ENCODE measurements at regions not wholly inside any gene's neighbourhood (a gene's known extent, or its start where the extent isn't known, plus 50 kb on each side); places are given as distances from the start of the nearest gene placed in this dataset.

DNA sequence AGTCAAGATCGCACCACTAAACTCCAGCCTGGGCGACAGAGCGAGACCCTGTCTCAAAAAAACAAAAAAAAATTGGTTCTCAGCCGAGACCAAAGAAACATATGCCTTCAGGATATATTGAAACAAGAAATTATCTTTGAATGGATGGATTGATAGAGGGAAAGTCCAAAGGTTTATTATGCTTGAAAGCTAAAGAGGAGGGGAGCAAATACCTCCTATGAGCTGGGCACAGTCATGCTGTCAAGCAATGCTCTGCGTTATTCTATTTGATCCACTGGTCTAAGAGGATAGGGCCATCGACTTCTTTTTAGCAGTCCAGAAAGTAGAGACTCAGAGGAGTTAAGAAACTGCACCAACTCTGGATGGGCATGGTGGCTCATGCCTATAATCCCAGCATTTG lies 85.9 kb upstream of the SLC34A2 start:
- 68 to 78% methylated on average over 6 of the region's 6 CpGs for WGBS, 2 experiments (ENCODE audit: low coverage in 1 of 2, low lambda C conversion rate in 2 of 2, missing lambda C conversion rate in 2 of 2)

DNA sequence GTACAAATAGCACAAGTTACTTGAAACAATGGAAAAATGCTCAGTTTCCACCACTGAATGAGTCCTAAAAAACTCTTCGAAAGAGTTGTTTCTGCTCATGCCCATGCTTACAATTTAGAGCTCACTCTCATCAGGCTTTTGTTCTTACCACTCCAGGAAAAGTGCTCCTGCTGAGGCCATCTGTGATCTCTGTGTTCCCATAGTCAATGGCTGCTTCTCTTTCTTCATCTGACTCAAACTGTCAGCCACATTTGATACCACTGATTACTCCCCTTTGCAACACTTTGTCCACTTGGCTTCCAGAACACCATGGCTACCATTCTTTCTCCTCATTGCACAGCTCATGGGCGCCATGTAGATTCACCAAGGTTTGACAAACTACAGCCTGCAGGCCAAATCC lies 80.0 kb upstream of the SLC34A2 start:
- Histone ChIP-seq H3K4me3 (no peak overlapping the region), H3F3A (ENCODE audit: insufficient read depth) (no peaks in the 10 kb centered on the region), H3K27me3 (replicated peaks; ENCODE audit: insufficient read depth) (no peaks in the 10 kb centered on the region), H3K4me1 (ENCODE audit: insufficient read depth) (no peaks in the 10 kb centered on the region), H3K9me3 (ENCODE audit: low read depth) (no peaks in the 10 kb centered on the region), H4K20me1 (ENCODE audit: insufficient read depth) (no peaks in the 10 kb centered on the region), H3K27ac (no peak overlapping the region), H3K4me2 (ENCODE audit: unreplicated experiment) (no peak overlapping the region), H2AFZ (no peak overlapping the region), H3K79me2 (ENCODE audit: insufficient read depth) (no peaks in the 10 kb centered on the region), H3K36me3 (ENCODE audit: low read depth) (no peaks in the 10 kb centered on the region), H3K9me2 (ENCODE audit: insufficient read depth) (no peaks in the 10 kb centered on the region), H3K9ac (no peak overlapping the region)
- 26 to 36% methylated on average over 2 of the region's 2 CpGs for WGBS, 2 experiments (ENCODE audit: low coverage in 1 of 2, low lambda C conversion rate in 2 of 2, missing lambda C conversion rate in 2 of 2)
- no peak for TF ChIP-seq EZH2phosphoT487 (IDR thresholded peaks at IDR 0.05; ENCODE audit: insufficient read depth, low read depth)
- no peak for TF ChIP-seq EZH2 (IDR thresholded peaks at IDR 0.05; ENCODE audit: insufficient read depth, poor library complexity, severe bottlenecking)
- in situ Hi-C loops (cut with MboI): no loop called here
- DNase-seq: no peak

More for the DNA sequence above, 85.9 kb upstream of the SLC34A2 start:
- no peaks in the 10 kb centered on the region for H3K4me1 ChIP-seq (ENCODE audit: insufficient read depth)
- no peaks in the 10 kb centered on the region for H4K20me1 ChIP-seq (ENCODE audit: insufficient read depth)
- no peaks in the 10 kb centered on the region for H3K9me3 ChIP-seq (ENCODE audit: low read depth)
- H3K27ac ChIP-seq: no peak overlapping the region
- H3K9ac ChIP-seq: no peak overlapping the region
- H2AFZ ChIP-seq: no peak overlapping the region
- no peaks in the 10 kb centered on the region for H3K79me2 ChIP-seq (ENCODE audit: insufficient read depth)
- in situ Hi-C loops (cut with MboI): no loop called here
- H3K4me2 ChIP-seq (ENCODE audit: unreplicated experiment): no peak overlapping the region
- TF ChIP-seq EZH2 (IDR thresholded peaks at IDR 0.05; ENCODE audit: insufficient read depth, poor library complexity, severe bottlenecking): no peak
- no peak for TF ChIP-seq EZH2phosphoT487 (IDR thresholded peaks at IDR 0.05; ENCODE audit: insufficient read depth, low read depth)
- DNase-seq: no peak
- no peaks in the 10 kb centered on the region for H3K9me2 ChIP-seq (ENCODE audit: insufficient read depth)
- H3K36me3 ChIP-seq (ENCODE audit: low read depth): no peaks in the 10 kb centered on the region
- no peak overlapping the region for H3K4me3 ChIP-seq
- no peaks in the 10 kb centered on the region for H3F3A ChIP-seq (ENCODE audit: insufficient read depth)
- H3K27me3 ChIP-seq (replicated peaks; ENCODE audit: insufficient read depth): no peaks in the 10 kb centered on the region

DNA sequence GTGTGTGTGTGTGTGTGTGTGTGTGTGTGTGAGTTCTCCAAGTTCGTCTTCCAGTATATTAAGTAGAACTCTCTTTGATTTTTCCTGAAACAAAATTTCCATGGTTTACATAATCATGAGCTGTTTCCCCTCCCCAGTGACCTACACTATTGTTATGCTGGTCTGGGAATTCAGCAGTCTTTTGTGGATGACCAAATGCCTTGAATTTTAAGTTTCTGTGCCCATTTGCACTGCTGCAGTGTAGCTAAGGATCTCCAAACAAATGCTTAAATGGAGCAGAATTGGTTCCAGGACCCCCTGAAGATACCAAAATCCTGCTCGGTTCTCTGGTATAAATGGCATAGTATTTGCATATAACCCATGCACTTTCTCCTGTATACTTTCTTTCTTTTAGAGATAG lies 77.2 kb upstream of the SLC34A2 start:
- H3K9ac ChIP-seq: no peak overlapping the region
- DNase-seq: no peak
- H3K36me3 ChIP-seq (ENCODE audit: low read depth): no peaks in the 10 kb centered on the region
- H3K27ac ChIP-seq: no peak overlapping the region
- H3F3A ChIP-seq (ENCODE audit: insufficient read depth): no peaks in the 10 kb centered on the region
- no peak overlapping the region for H3K4me2 ChIP-seq (ENCODE audit: unreplicated experiment)
- no peaks in the 10 kb centered on the region for H3K79me2 ChIP-seq (ENCODE audit: insufficient read depth)
- no peaks in the 10 kb centered on the region for H4K20me1 ChIP-seq (ENCODE audit: insufficient read depth)
- no peak for TF ChIP-seq EZH2phosphoT487 (IDR thresholded peaks at IDR 0.05; ENCODE audit: insufficient read depth, low read depth)
- 23 to 29% methylated on average over 2 of the region's 2 CpGs for WGBS, 2 experiments (ENCODE audit: low coverage in 1 of 2, low lambda C conversion rate in 2 of 2, missing lambda C conversion rate in 2 of 2)
- in situ Hi-C loops (cut with MboI): no loop called here
- H3K9me2 ChIP-seq (ENCODE audit: insufficient read depth): no peaks in the 10 kb centered on the region
- H3K9me3 ChIP-seq (ENCODE audit: low read depth): no peaks in the 10 kb centered on the region
- no peaks in the 10 kb centered on the region for H3K27me3 ChIP-seq (replicated peaks; ENCODE audit: insufficient read depth)
- H3K4me1 ChIP-seq (ENCODE audit: insufficient read depth): no peaks in the 10 kb centered on the region
- no peak overlapping the region for H2AFZ ChIP-seq
- H3K4me3 ChIP-seq: no peak overlapping the region

DNA sequence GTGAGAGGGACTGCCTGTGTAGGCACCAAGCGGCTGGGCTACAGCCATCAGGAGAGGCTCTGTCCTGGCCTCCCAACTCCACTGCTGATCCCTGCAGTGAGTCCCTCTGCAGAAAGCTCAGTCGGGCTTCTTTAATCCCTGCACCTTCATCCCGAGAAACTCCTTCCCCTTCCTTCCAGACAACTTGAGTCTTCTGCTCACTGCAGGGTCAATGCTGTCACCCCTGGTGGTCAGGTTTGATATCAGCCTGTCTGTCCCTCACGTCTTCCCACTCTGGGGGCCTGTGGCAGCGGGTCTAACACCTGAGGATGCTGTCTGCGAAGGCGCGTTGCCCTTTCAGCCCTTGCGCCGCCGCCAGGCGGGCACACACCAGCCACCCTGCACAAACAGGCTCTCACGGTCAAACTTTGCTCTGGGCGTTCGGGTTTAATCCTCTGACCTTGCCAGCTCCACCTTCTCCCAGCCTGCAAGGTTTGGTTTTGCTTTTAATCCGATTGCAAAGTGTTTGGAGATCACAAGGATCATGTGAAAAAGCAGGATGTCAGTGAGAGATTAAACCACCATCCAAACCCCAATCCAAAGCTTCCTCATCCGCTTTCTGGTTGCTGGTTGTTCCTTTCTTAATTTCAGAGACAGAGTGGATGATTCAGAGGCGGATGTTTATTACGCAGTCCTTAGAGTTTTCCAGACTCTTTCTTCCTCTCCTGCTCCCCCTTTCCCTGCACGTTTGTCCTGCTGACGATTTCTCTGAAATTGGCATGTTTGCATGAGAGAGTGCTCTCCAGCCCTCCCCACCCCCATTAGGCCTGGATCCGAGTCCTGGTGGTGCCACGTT lies 74.8 kb upstream of the SLC34A2 start:
- peak; percentile 2 for DNase-seq

More for the DNA sequence above, 74.8 kb upstream of the SLC34A2 start:
- no peaks in the 10 kb centered on the region for H3K9me3 ChIP-seq (ENCODE audit: low read depth)
- no peaks in the 10 kb centered on the region for H3F3A ChIP-seq (ENCODE audit: insufficient read depth)
- H3K4me3 ChIP-seq: no peak overlapping the region
- no peak overlapping the region for H3K27ac ChIP-seq
- no peak for TF ChIP-seq EZH2phosphoT487 (IDR thresholded peaks at IDR 0.05; ENCODE audit: insufficient read depth, low read depth)
- no peak for TF ChIP-seq EZH2 (IDR thresholded peaks at IDR 0.05; ENCODE audit: insufficient read depth, poor library complexity, severe bottlenecking)
- no peak overlapping the region for H3K4me2 ChIP-seq (ENCODE audit: unreplicated experiment)
- in situ Hi-C loops (cut with MboI): no loop called here
- no peaks in the 10 kb centered on the region for H4K20me1 ChIP-seq (ENCODE audit: insufficient read depth)
- no peaks in the 10 kb centered on the region for H3K36me3 ChIP-seq (ENCODE audit: low read depth)
- WGBS, 2 experiments (ENCODE audit: low coverage in 1 of 2, low lambda C conversion rate in 2 of 2, missing lambda C conversion rate in 2 of 2): 49 to 52% methylated on average over 23 of the region's 23 CpGs
- no peak overlapping the region for H3K9ac ChIP-seq
- no peaks in the 10 kb centered on the region for H3K4me1 ChIP-seq (ENCODE audit: insufficient read depth)
- no peaks in the 10 kb centered on the region for H3K79me2 ChIP-seq (ENCODE audit: insufficient read depth)
- no peak overlapping the region for H2AFZ ChIP-seq
- H3K9me2 ChIP-seq (ENCODE audit: insufficient read depth): no peaks in the 10 kb centered on the region
- H3K27me3 ChIP-seq (replicated peaks; ENCODE audit: insufficient read depth): no peaks in the 10 kb centered on the region

Measured in GM23248 (cell line).